ENCODE measurements at regions not wholly inside any gene's neighbourhood (a gene's known extent, or its start where the extent isn't known, plus 50 kb on each side); places are given as distances from the start of the nearest gene placed in this dataset.

- WGBS, 2 experiments (ENCODE audit: extremely low coverage in 2 of 2, insufficient read length in 1 of 2), result 62 to 100% methylated on average over 5 of the region's 6 CpGs
- CTCF ChIA-PET, result no interaction called here
- Histone ChIP-seq H3K18ac (ENCODE audit: low read depth, low read length) (no peak overlapping the region), H3K9ac (ENCODE audit: low read depth, low read length) (no peak overlapping the region), H3K9me3 (ENCODE audit: control insufficient read depth, insufficient read depth, low read length) (no peaks in the 10 kb centered on the region), H3K27ac (ENCODE audit: insufficient read depth, low read length) (no peak overlapping the region), H3K4ac (ENCODE audit: low read depth, low read length) (no peak overlapping the region), H2BK15ac (ENCODE audit: low read depth, low read length) (no peak overlapping the region), H3K4me2 (ENCODE audit: low read depth, low read length) (no peak overlapping the region), H2BK5ac (ENCODE audit: low read depth, low read length, poor library complexity, severe bottlenecking) (peak overlapping the region; percentile 51), H4K91ac (ENCODE audit: insufficient read depth, low read depth, low read length) (no peak overlapping the region), H2AK9ac (replicated peaks; ENCODE audit: low read depth, low read length, poor library complexity) (no peak overlapping the region), H2BK20ac (ENCODE audit: low read depth, low read length) (no peak overlapping the region), H3K79me1 (ENCODE audit: low read depth in 1 of 2, low read length in 2 of 2) (no peaks in the 10 kb centered on the region), H3K14ac (replicated peaks; ENCODE audit: low read depth, low read length) (no peak overlapping the region), H4K5ac (ENCODE audit: low read depth, low read length) (no peak overlapping the region), H2BK120ac (ENCODE audit: low read depth, low read length) (no peak overlapping the region), H3K36me3 (ENCODE audit: control insufficient read depth, insufficient read depth, low read length) (no peaks in the 10 kb centered on the region), H3K4me3 (ENCODE audit: insufficient read depth, low read depth, low read length) (no peak overlapping the region), H3K56ac (ENCODE audit: extremely low read depth, insufficient read depth, low read length) (no peak overlapping the region), H3K27me3 (ENCODE audit: control insufficient read depth, insufficient read depth, low read length) (peaks cover 8% of the 10 kb centered on the region), H3K23ac (ENCODE audit: low read depth, low read length) (no peak overlapping the region), H3K9me1 (ENCODE audit: insufficient read depth, low read length) (no peaks in the 10 kb centered on the region), H3K4me1 (ENCODE audit: control insufficient read depth, insufficient read depth, low read length) (peaks cover 4% of the 10 kb centered on the region; the same call in 1 of the 2 replicates), H2AFZ (replicated peaks; ENCODE audit: low read length, poor library complexity) (no peak overlapping the region), H2AK5ac (ENCODE audit: low read depth, low read length) (no peak overlapping the region), H4K20me1 (ENCODE audit: insufficient read depth, low read length) (no peaks in the 10 kb centered on the region), H4K8ac (ENCODE audit: low read depth in 2 of 2, low read length in 2 of 2) (no peak overlapping the region)
- no TSS peak for BruUV-seq (replicated peaks)
- ATAC-seq (ENCODE audit: low read depth) (no peak), DNase-seq (no peak)
- dilution Hi-C loops (cut with HindIII; ENCODE audit: low sequenced_read_pairs, unreplicated experiment), result no loop called here
- in situ Hi-C loops (cut with MboI; ENCODE audit: low sequenced_read_pairs), result no loop called here
- intact Hi-C loops (cut with micrococcal nuclease), result no loop called here
- POLR2A ChIA-PET (ENCODE audit: unreplicated experiment), result no interaction called here
- no peak for TF ChIP-seq RCOR1 (IDR thresholded peaks at IDR 0.05; ENCODE audit: insufficient replicate concordance, low read length)
- no peak for TF ChIP-seq NFE2L2 (IDR thresholded peaks at IDR 0.05; ENCODE audit: low read depth, low read length)
Observed at GRCh38 chr9:129397335-129397734, 219.3 kb upstream of the IER5L start.
